Bronchial epithelial cell (primary cell): ENCODE measurements at regions not wholly inside any gene's neighbourhood (a gene's known extent, or its start where the extent isn't known, plus 50 kb on each side); places are given as distances from the start of the nearest gene placed in this dataset.
A peak's percentile ranks its signal among the peaks of the same experiment; 100 is the strongest.

Experiments used
- DNase-seq: peaks from one replicate; pipeline ENCODE4 v3.0.0-alpha.2; 2010; ENCODE audit warnings: low read depth
- FAIRE-seq: peaks from 2 replicates; lab custom pipeline; 2011; peaks lifted over from hg19 to GRCh38; lab: Jason Lieb, UNC
- H3K27me3 ChIP-seq: 2 replicates; pipeline ENCODE4 v1.5.1; 2011; ENCODE audit warnings: low read length; ENCODE audit not compliant: control insufficient read depth, insufficient read depth
- H3K36me3 ChIP-seq: 2 replicates; pipeline ENCODE4 v1.5.1; 2011; ENCODE audit warnings: low read length; ENCODE audit not compliant: control insufficient read depth, insufficient read depth
- H3K4me3 ChIP-seq: 2 replicates; pipeline ENCODE4 v1.5.1; 2011; ENCODE audit warnings: mild to moderate bottlenecking, low read depth, low read length, control low read depth
- CTCF ChIP-seq: IDR thresholded peaks from 2 replicates; pipeline ENCODE4 v1.5.1; 2011; ENCODE audit warnings: mild to moderate bottlenecking, moderate library complexity, low read length, control low read depth, inconsistent platforms; ENCODE audit not compliant: insufficient read depth, severe bottlenecking

GRCh38 chrY:15968800-15969199, 1444.5 kb downstream of the NLGN4Y start:
- no peak for TF ChIP-seq CTCF
- no peak for FAIRE-seq
- Histone ChIP-seq H3K27me3 (no peaks in the 10 kb centered on the region), H3K36me3 (no peaks in the 10 kb centered on the region), H3K4me3 (no peak overlapping the region)
- no peak for DNase-seq

- H3K36me3 ChIP-seq: no peaks in the 10 kb centered on the region
- DNase-seq (no peak), FAIRE-seq (no peak)
- H3K27me3 ChIP-seq: no peaks in the 10 kb centered on the region
- H3K4me3 ChIP-seq: no peak overlapping the region
- TF ChIP-seq CTCF: no peak
Measured at GRCh38 chrY:15973200-15973599, 1448.9 kb downstream of the NLGN4Y start.

GRCh38 chrY:15976771-15977170, 1452.4 kb downstream of the NLGN4Y start:
- no peaks in the 10 kb centered on the region for H3K27me3 ChIP-seq
- FAIRE-seq: no peak
- no peak for TF ChIP-seq CTCF
- H3K4me3 ChIP-seq: no peak overlapping the region
- DNase-seq: peak; percentile 52
- H3K36me3 ChIP-seq: no peaks in the 10 kb centered on the region

GRCh38 chrY:15978503-15978902, 1454.2 kb downstream of the NLGN4Y start:
- no peak for FAIRE-seq
- no peaks in the 10 kb centered on the region for H3K27me3 ChIP-seq
- no peak overlapping the region for H3K4me3 ChIP-seq
- peak; percentile 37 for DNase-seq
- TF ChIP-seq CTCF: no peak
- H3K36me3 ChIP-seq: no peaks in the 10 kb centered on the region

GRCh38 chrY:15984651-15985398, 1460.5 kb downstream of the NLGN4Y start:
- DNase-seq: no peak
- H3K4me3 ChIP-seq: no peak overlapping the region
- no peak for TF ChIP-seq CTCF
- no peaks in the 10 kb centered on the region for H3K27me3 ChIP-seq
- no peaks in the 10 kb centered on the region for H3K36me3 ChIP-seq
- FAIRE-seq: no peak

GRCh38 chrY:15996014-15996413, 1471.7 kb downstream of the NLGN4Y start:
- no peaks in the 10 kb centered on the region for H3K36me3 ChIP-seq
- DNase-seq: no peak
- no peak for FAIRE-seq
- TF ChIP-seq CTCF: no peak
- no peaks in the 10 kb centered on the region for H3K27me3 ChIP-seq
- no peak overlapping the region for H3K4me3 ChIP-seq
